Osteoblast (primary cell): ENCODE measurements at regions not wholly inside any gene's neighbourhood (a gene's known extent, or its start where the extent isn't known, plus 50 kb on each side); places are given as distances from the start of the nearest gene placed in this dataset.

Source experiments
- DNase-seq: peaks from one replicate; pipeline ENCODE4 v3.0.0; 2011; ENCODE audit warnings: low spot score, mixed read lengths; ENCODE audit not compliant: insufficient read length; ENCODE audit errors: missing footprints
- H2AFZ ChIP-seq: 2 replicates; pipeline ENCODE4 v1.6.0; 2011; ENCODE audit warnings: mild to moderate bottlenecking, low read length
- H3K27ac ChIP-seq: 2 replicates; pipeline ENCODE4 v1.5.1; 2011; ENCODE audit warnings: mild to moderate bottlenecking, low read depth, low read length, moderate library complexity
- H3K27me3 ChIP-seq: 2 replicates; pipeline ENCODE4 v1.6.0; 2012; ENCODE audit warnings: mild to moderate bottlenecking, control low read depth, inconsistent platforms, low read length, moderate library complexity; ENCODE audit not compliant: insufficient read depth
- H3K36me3 ChIP-seq: 2 replicates; pipeline ENCODE4 v1.5.1; 2011; ENCODE audit warnings: mild to moderate bottlenecking, low read length, control low read depth, moderate library complexity; ENCODE audit not compliant: insufficient read depth
- H3K4me1 ChIP-seq: 2 replicates; pipeline ENCODE4 v1.5.1; 2011; ENCODE audit warnings: mild to moderate bottlenecking, low read length, control low read depth, moderate library complexity; ENCODE audit not compliant: insufficient read depth
- H3K4me2 ChIP-seq: 2 replicates; pipeline ENCODE4 v1.6.0; 2011; ENCODE audit warnings: mild to moderate bottlenecking, low read length; ENCODE audit not compliant: insufficient read depth
- H3K4me3 ChIP-seq: fragments of 200-600 bp; sonication (generic); 3 replicates; pipeline ENCODE4 v1.5.1; 2012; ENCODE audit warnings: mild to moderate bottlenecking, low read length, inconsistent platforms; ENCODE audit not compliant: insufficient read depth
- H3K79me2 ChIP-seq: 2 replicates; pipeline ENCODE4 v1.6.0; 2012; ENCODE audit warnings: mild to moderate bottlenecking, low read length, control low read depth, inconsistent platforms; ENCODE audit not compliant: insufficient read depth
- H3K9me3 ChIP-seq: 2 replicates; pipeline ENCODE4 v1.5.1; 2011; ENCODE audit warnings: low read depth, low read length, control low read depth
- H4K20me1 ChIP-seq: 2 replicates; pipeline ENCODE4 v1.6.0; 2012; ENCODE audit warnings: mild to moderate bottlenecking, low read length, control low read depth; ENCODE audit not compliant: insufficient read depth
- TF ChIP-seq, protein P1 (sequence below): IDR thresholded peaks from 2 replicates; pipeline ENCODE4 v1.5.1; 2011; ENCODE audit warnings: mild to moderate bottlenecking, low read depth, low read length, moderate library complexity; ENCODE audit errors: extremely low read depth

DNA sequence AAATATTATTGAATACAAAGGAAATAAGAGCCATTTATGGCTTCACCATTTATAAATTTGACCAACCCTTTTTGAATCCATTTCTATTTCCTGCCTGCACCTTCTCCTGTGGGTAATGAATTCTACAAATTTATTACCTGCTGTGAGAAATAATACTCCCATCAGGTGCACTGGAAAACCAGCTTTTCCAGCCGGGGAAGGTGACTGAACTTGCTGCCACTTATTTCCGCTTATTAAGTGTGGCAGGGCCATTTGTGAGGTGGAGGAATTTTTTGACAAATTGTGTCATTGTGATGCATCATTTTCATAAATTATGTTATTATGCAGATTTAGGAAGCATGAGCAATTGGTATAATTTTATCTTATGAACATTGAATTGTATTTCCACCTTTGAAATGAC is 151.1 kb downstream of the SQOR start:
- no peaks in the 10 kb centered on the region for H3K27me3 ChIP-seq
- no peaks in the 10 kb centered on the region for H3K4me1 ChIP-seq
- no peaks in the 10 kb centered on the region for H3K36me3 ChIP-seq
- DNase-seq, result no peak
- no peak overlapping the region for H3K4me3 ChIP-seq
- no peaks in the 10 kb centered on the region for H3K79me2 ChIP-seq
- H2AFZ ChIP-seq, result no peak overlapping the region
- no peak overlapping the region for H3K4me2 ChIP-seq
- H4K20me1 ChIP-seq, result no peaks in the 10 kb centered on the region
- TF ChIP-seq, protein P1, sequence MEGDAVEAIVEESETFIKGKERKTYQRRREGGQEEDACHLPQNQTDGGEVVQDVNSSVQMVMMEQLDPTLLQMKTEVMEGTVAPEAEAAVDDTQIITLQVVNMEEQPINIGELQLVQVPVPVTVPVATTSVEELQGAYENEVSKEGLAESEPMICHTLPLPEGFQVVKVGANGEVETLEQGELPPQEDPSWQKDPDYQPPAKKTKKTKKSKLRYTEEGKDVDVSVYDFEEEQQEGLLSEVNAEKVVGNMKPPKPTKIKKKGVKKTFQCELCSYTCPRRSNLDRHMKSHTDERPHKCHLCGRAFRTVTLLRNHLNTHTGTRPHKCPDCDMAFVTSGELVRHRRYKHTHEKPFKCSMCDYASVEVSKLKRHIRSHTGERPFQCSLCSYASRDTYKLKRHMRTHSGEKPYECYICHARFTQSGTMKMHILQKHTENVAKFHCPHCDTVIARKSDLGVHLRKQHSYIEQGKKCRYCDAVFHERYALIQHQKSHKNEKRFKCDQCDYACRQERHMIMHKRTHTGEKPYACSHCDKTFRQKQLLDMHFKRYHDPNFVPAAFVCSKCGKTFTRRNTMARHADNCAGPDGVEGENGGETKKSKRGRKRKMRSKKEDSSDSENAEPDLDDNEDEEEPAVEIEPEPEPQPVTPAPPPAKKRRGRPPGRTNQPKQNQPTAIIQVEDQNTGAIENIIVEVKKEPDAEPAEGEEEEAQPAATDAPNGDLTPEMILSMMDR, result no peak
- H3K27ac ChIP-seq, result no peak overlapping the region
- no peaks in the 10 kb centered on the region for H3K9me3 ChIP-seq

DNA sequence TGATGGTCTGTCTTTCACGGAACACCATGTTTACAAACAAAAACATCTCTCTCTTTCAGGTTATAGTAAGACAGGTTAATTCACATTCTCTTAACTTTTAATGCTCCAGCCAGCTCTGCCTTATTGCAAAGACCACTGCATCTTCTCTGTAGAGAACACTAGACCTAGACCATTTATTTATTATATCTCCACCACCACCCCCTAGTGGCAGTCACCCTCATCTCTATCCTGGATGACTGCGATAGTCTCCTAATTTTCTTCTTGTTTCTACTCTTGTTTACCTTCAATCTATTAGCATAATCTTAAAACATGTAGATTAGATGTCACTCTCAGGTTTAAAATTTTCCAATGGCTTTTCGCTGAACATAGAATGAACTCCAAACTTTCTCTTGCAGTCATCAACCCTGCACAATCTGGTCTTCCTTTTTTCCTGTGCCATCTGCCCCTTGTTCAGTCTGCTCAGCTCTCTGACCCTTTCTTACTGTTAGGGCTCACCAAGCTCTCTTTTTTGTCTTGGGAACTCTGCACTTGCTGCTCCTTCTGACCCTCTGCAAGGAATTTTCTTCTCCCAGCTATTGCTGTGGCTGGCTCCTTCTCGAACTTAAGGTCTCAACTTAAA is 155.6 kb downstream of the SQOR start:
- DNase-seq, result peak; percentile 38
- TF ChIP-seq, protein P1, result peak; percentile 64
- no peak overlapping the region for H2AFZ ChIP-seq

DNA sequence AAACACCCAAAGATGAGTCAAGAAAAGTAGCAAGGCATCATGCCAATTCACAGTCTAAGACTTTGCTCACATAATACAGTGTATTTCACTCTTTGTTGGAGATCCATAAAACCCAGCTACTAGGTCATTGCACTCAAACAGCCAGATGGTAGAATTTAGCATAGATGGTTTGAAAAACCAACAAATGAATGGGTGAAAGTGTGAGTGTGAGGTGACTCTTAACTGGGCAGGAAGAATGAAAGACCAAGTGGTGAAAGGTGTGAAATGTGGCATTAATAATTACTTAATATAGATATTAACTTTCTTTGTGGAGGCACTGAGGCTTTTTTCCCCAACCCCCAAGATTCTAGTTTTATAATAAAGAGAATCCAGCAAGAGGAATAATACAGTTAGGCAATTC is 159.5 kb downstream of the SQOR start:
- Histone ChIP-seq H4K20me1 (no peaks in the 10 kb centered on the region), H2AFZ (no peak overlapping the region), H3K4me1 (no peaks in the 10 kb centered on the region), H3K36me3 (no peaks in the 10 kb centered on the region), H3K79me2 (no peaks in the 10 kb centered on the region), H3K4me3 (no peak overlapping the region), H3K9me3 (no peaks in the 10 kb centered on the region), H3K27me3 (no peaks in the 10 kb centered on the region), H3K27ac (no peak overlapping the region), H3K4me2 (no peak overlapping the region)
- DNase-seq, result no peak
- TF ChIP-seq, protein P1, result no peak

More for the DNA sequence above, 155.6 kb downstream of the SQOR start:
- H3K9me3 ChIP-seq, result no peaks in the 10 kb centered on the region
- H3K36me3 ChIP-seq, result no peaks in the 10 kb centered on the region
- H3K4me1 ChIP-seq, result no peaks in the 10 kb centered on the region
- H3K4me3 ChIP-seq, result no peak overlapping the region
- no peak overlapping the region for H3K4me2 ChIP-seq
- no peaks in the 10 kb centered on the region for H4K20me1 ChIP-seq
- no peaks in the 10 kb centered on the region for H3K27me3 ChIP-seq
- no peaks in the 10 kb centered on the region for H3K79me2 ChIP-seq
- no peak overlapping the region for H3K27ac ChIP-seq

DNA sequence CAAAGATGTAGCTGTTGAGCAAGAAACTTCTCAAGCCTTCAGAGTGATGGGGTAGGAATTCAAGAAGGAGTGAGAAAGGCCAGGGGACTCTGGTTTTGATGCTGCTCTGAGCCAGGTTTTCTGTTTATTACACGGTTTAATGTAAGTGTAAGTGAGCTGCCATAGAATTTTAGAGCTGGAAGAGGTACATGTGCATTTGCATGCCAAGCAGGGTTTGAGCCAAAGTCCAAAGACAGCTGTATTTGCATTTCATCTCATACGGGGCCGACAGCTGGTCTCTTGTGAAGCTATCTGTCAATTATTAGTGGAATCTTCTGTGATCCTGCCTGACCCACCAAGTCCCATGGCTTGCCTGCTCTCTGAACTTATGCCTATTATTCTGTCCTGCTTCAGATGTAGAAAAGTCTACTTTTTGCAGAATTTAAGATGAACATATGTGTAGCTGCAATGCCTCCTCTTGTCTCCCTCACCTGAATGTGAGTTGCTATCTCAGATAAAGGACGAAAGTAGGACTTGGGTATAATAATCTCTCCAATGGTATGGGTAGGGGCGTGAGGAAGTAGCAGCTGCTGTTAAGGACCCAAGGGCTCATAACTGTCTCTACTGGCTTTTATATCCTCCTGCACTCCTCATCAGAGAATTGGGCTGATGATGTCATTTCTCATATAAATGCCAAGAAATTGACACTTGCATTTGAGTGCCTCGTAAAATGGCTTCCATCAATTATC is 160.0 kb downstream of the SQOR start:
- Histone ChIP-seq H4K20me1 (no peaks in the 10 kb centered on the region), H3K4me1 (no peaks in the 10 kb centered on the region), H3K27ac (no peak overlapping the region), H3K4me3 (no peak overlapping the region), H3K27me3 (no peaks in the 10 kb centered on the region), H3K79me2 (no peaks in the 10 kb centered on the region), H3K9me3 (no peaks in the 10 kb centered on the region), H3K36me3 (no peaks in the 10 kb centered on the region), H2AFZ (no peak overlapping the region), H3K4me2 (no peak overlapping the region)
- DNase-seq, result no peak
- TF ChIP-seq, protein P1, result no peak
